A204.1 (cell line): ENCODE measurements at regions not wholly inside any gene's neighbourhood (a gene's known extent, or its start where the extent isn't known, plus 50 kb on each side); places are given as distances from the start of the nearest gene placed in this dataset.
"Not testable (repeated sequence)": the region's sequence is repeated elsewhere in the genome, so short reads cannot be mapped to it uniquely, and the experiment has no call there.

ENCODE experiments used
- FAIRE-seq: peaks from 2 replicates; lab custom pipeline; 2012; peaks lifted over from hg19 to GRCh38; lab: Jason Lieb, UNC

DNA sequence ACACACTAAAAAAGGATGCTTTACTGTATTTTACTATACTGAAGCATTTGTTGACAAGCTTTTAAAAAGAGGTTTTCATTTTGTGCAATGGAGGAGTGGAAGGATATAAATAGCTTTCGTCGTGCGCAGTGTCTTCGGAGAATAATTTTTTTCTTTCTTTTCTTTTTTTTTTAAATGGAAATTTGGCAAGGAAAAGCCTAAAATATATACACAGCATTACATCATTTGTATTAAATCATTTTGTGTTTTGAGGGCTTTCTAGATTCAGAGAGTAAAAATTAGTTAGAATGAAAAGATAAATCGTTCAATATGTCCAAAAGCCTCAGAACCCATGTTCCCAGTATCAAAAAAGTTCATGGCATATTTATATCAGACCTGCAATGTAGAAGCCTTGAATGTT, 150.2 kb upstream of the FERD3L start:
- FAIRE-seq = no peak

GRCh38 chr7:19294619-19295018, 149.4 kb upstream of the FERD3L start:
- no peak for FAIRE-seq

DNA sequence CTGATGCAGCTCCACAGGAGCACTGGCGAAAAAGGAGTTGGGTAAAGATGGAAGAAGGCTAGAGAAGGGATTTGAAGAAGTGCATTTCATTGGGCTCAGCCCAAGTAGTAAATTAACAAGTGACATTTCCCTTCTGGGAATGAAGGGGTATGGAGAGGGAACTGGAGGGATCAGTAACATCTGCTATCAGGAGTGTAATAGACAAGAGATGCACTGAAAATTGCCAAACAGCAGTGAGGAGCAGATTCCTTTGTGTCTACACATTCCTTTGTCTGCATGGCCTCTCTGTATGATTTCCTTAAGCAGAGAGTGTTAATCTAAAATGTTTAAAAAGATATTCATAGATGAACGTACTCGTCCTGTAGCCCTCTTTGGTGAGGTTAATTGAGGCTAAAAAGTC, 148.2 kb upstream of the FERD3L start:
- no peak for FAIRE-seq

- FAIRE-seq = no peak
Measured at GRCh38 chr7:19290968-19291367, 145.7 kb upstream of the FERD3L start.

- no peak for FAIRE-seq
Measured at GRCh38 chr7:19290066-19290465, 144.8 kb upstream of the FERD3L start.

- no peak for FAIRE-seq
Measured at GRCh38 chr7:19284596-19285300, 139.5 kb upstream of the FERD3L start.

DNA sequence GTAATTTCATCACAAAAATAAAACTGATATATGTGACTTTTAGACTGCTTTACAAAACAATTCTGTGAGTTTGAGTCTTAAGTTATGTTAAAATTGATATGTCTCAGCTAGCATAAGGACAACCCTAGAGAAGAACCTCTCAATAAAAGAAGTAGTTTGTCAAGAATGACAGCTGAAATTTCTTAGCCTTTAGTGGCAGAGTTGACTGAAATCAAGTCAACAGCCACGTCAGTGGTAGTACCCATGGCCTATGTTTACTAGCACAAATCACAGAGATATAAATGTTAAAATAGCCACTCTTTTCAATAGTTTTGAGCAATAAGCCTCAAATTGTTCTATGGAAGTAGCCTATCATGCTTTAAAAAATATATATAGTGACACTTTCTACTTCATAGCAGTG, 138.9 kb upstream of the FERD3L start:
- FAIRE-seq = no peak

- no peak for FAIRE-seq
Measured at GRCh38 chr7:19275000-19275399, 129.8 kb upstream of the FERD3L start.

- FAIRE-seq = not testable (repeated sequence)
Measured at GRCh38 chr7:19272329-19272728, 127.1 kb upstream of the FERD3L start.

GRCh38 chr7:19269301-19269700, 124.1 kb upstream of the FERD3L start:
- FAIRE-seq = no peak

DNA sequence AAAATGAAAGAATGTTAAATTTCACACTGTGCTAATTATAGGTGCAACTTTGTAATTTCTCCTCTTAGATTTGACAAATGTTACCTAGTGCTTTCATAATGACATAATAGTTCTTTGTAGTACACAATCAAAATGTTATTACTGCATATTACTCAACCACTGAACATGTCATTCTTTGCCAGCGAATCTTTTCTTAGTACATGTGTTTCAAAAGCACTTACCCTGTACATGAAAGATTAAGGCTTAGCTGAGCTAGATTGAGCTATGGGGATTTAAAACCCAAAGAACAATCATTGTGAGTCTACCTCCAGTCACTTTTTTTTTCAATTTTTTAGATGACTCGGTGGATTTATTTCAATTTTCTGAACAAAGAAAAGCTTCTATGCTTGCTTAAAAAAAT, 123.5 kb upstream of the FERD3L start:
- no peak for FAIRE-seq

- no peak for FAIRE-seq
Measured at GRCh38 chr7:19262826-19263225, 117.6 kb upstream of the FERD3L start.

- FAIRE-seq = no peak
Measured at GRCh38 chr7:19249281-19249680, 104.1 kb upstream of the FERD3L start.

DNA sequence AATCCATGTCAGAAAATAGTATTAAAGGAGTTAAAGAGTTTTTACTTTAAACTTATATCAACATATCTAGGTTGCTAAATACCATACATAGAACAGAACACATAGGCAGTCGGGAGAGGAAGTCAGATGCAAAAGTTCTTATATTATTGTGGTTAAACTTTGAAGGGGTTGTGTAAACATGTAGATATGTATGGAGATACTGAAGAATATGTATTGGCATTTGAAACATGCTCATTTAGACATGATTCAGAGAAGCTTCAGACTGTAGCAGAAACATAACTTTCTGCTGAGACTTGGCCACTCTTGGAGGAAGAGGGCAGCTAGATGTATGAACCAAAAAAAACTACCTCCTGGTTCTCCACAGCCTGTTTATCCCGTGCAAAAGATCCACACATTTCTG, 103.5 kb upstream of the FERD3L start:
- FAIRE-seq = no peak

GRCh38 chr7:19248115-19248514, 102.9 kb upstream of the FERD3L start:
- FAIRE-seq = no peak

GRCh38 chr7:19247017-19247416, 101.8 kb upstream of the FERD3L start:
- FAIRE-seq = no peak

DNA sequence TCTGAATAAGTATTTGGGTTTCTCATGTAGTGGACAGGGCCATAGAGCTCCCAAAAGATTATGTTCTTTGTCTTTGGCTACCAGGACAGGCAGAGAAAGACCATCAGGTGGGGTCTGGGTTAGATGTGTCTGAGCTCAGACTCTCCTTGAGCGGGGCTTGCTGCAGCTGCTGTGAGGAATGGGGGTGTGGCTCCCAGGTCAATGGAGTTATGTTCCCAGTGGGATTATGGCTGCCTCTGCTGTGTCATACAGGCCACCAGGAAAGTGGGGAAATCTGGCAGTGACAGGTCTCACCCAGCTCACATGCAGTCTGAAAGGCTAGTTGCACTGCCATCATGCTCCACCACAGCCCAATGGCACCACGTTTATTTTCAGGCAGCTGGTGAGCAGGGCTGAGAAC, 97.0 kb upstream of the FERD3L start:
- no peak for FAIRE-seq

DNA sequence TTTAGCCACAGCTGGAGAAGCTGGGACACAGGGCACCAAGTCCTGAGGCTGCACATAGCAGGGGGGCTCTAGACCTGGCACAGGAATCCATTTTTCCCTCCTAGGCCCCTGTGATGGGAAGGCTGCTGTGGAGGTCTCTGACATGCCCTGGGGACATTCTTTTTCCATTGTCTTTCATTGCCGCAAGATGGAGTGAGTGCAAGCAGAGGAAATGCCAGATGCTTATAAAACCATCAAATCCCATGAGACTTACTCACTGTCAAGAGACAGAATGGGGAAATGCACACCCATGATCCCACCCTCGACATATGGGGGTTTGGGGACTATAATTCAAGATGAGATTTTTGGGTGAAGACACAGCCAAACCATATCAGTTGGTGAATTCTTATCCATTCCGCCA, 94.7 kb upstream of the FERD3L start:
- FAIRE-seq = no peak

DNA sequence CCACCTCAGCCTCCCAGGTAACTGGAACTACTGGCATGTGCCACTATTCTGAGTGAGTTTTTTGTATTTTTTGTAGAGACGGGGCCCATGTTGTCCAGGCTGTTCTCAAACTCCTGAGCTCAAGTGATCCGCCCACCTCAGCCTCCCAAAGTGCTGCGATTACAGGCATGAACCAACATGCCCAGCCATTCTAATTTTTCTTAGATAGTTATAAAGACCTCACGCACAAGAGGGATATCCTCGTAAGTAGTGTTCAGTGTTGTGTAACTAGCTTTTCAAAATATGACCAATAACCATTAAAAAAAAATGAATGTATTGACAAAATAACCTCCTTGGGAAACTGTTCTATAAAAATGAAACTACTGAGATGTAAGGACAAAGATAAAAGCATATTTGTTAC, 90.5 kb upstream of the FERD3L start:
- FAIRE-seq = no peak

GRCh38 chr7:19224951-19225350, 79.7 kb upstream of the FERD3L start:
- FAIRE-seq = no peak

GRCh38 chr7:19215412-19215811, 70.2 kb upstream of the FERD3L start:
- FAIRE-seq = no peak

- no peak for FAIRE-seq
Measured at GRCh38 chr7:19213746-19214145, 68.5 kb upstream of the FERD3L start.

GRCh38 chr7:19210893-19211413, 65.7 kb upstream of the FERD3L start:
- FAIRE-seq = no peak

DNA sequence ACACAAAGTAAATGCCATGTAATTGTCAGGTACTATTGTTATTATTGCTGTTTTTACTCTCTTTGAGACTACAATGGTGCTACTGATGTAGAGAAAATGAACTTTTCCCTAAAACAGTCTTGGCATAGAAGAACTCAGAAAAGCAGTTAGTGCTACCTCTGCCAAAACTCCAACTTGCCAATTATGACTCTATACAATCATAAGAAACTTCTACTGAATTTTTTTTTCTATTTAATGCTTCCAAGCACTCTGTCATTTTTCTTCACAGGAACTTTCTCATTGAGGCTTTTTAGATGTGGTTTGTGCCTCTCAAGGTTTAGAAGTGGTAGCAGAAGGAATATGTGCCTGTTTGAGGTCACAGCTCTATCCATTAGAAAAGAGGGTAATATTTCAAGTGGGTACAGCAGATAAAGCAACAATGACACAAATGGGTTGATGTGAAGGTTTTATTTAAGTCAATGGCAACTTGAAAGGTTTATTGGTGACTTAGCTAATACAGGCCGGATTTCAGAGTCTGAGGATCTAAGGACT, 64.0 kb upstream of the FERD3L start:
- no peak for FAIRE-seq
